OCI-LY1 (cell line): ENCODE measurements at regions not wholly inside any gene's neighbourhood (a gene's known extent, or its start where the extent isn't known, plus 50 kb on each side); places are given as distances from the start of the nearest gene placed in this dataset.

ENCODE experiments used
- H2AFZ ChIP-seq: fragments of 200-600 bp; sonication (generic), shearing (Covaris generic); 2 replicates; pipeline ENCODE4 v1.6.0; 2014; ENCODE audit warnings: antibody characterized with exemption, mild to moderate bottlenecking, low read length
- H3F3A ChIP-seq: fragments of 200-600 bp; sonication (generic), shearing (Covaris generic); 2 replicates; pipeline ENCODE4 v1.6.0; 2014; ENCODE audit warnings: mild to moderate bottlenecking, antibody characterized with exemption, low read length, moderate library complexity; ENCODE audit not compliant: insufficient read depth
- H3K27ac ChIP-seq: fragments of 200-600 bp; sonication (generic); 2 replicates; pipeline ENCODE4 v1.5.1; 2014; ENCODE audit warnings: low read length, mixed run types, mild to moderate bottlenecking, low read depth; ENCODE audit not compliant: poor library complexity, severe bottlenecking
- H3K27me3 ChIP-seq: fragments of 200-600 bp; sonication (generic); 2 replicates; pipeline ENCODE4 v1.6.0; 2014; ENCODE audit warnings: antibody characterized with exemption, mild to moderate bottlenecking, low read length, moderate library complexity; ENCODE audit not compliant: insufficient read depth
- H3K36me3 ChIP-seq: fragments of 200-600 bp; sonication (generic); 2 replicates; pipeline ENCODE4 v1.6.1; 2014; ENCODE audit warnings: mild to moderate bottlenecking, antibody characterized with exemption, low read length, moderate library complexity, mixed read lengths; ENCODE audit not compliant: insufficient read depth
- H3K4me1 ChIP-seq: fragments of 200-600 bp; sonication (generic); 2 replicates; pipeline ENCODE4 v1.5.1; 2014; ENCODE audit warnings: mild to moderate bottlenecking, low read length, moderate library complexity; ENCODE audit not compliant: insufficient read depth, severe bottlenecking
- H3K4me2 ChIP-seq: fragments of 200-600 bp; sonication (generic), shearing (Covaris generic); 2 replicates; pipeline ENCODE4 v1.6.1; 2014; ENCODE audit warnings: low read length
- H3K4me3 ChIP-seq: fragments of 200-600 bp; sonication (generic); 2 replicates; pipeline ENCODE4 v1.5.1; 2014; ENCODE audit warnings: low read length, low read depth, mild to moderate bottlenecking, mixed read lengths; ENCODE audit not compliant: poor library complexity, severe bottlenecking
- H3K79me2 ChIP-seq: fragments of 200-600 bp; shearing (Covaris generic); 2 replicates; pipeline ENCODE4 v1.6.1; 2016; ENCODE audit warnings: mixed run types, low read length, mixed read lengths; ENCODE audit not compliant: insufficient read depth
- H3K9ac ChIP-seq: fragments of 200-600 bp; sonication (generic), shearing (Covaris generic); 2 replicates; pipeline ENCODE4 v1.6.1; 2014; ENCODE audit warnings: mild to moderate bottlenecking, low read length, mixed read lengths
- H3K9me2 ChIP-seq: fragments of 200-600 bp; sonication (generic), shearing (Covaris generic); 2 replicates; pipeline ENCODE4 v1.6.1; 2014; ENCODE audit warnings: low read depth, mild to moderate bottlenecking, low read length, mixed read lengths
- H3K9me3 ChIP-seq: fragments of 200-600 bp; shearing (Covaris generic); 2 replicates; pipeline ENCODE4 v1.6.1; 2014; ENCODE audit warnings: low read length, mixed read lengths
- H4K20me1 ChIP-seq: fragments of 200-600 bp; sonication (generic), shearing (Covaris generic); 2 replicates; pipeline ENCODE4 v1.6.0; 2016; ENCODE audit warnings: mild to moderate bottlenecking, low read length; ENCODE audit not compliant: insufficient read depth
- EZH2 ChIP-seq: fragments of 200-600 bp; sonication (generic), shearing (Covaris generic); IDR thresholded peaks from 2 replicates; pipeline ENCODE4 v1.8.0; 2017; ENCODE audit warnings: borderline replicate concordance, mixed run types, mild to moderate bottlenecking, antibody characterized with exemption, low read length, moderate library complexity, mixed read lengths
- TF ChIP-seq, protein P1 (sequence below): fragments of 200-600 bp; sonication (generic), shearing (Covaris generic); IDR thresholded peaks from 2 replicates; pipeline ENCODE4 v1.5.1; 2017; ENCODE audit warnings: mild to moderate bottlenecking, antibody characterized with exemption, low read length, moderate library complexity, mixed read lengths

DNA sequence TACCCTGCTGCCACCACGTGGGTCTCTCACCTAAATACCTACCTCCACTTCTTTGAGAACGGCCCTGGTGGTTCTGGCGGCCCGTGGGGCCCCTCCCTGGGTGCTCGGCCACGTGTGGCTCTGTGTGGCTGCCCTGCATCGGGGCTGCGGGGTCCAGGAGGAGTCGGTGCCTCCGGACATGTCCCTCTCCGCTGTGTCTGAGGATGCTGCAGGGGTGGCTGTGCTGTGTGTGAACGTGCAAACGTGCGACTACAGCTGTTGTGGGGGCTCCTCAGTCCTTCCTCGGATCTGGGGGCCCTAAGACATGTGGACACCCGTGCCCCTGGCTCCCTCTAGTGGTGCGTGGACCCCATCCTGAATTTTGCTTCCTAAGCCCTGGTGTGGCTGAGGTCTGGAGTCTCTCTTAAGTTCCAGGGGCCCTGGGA is 691.8 kb downstream of the QKI start:
- H3K36me3 ChIP-seq: no peaks in the 10 kb centered on the region
- H2AFZ ChIP-seq: no peak overlapping the region
- no peaks in the 10 kb centered on the region for H3K9me2 ChIP-seq
- no peaks in the 10 kb centered on the region for H3K4me1 ChIP-seq
- no peak for TF ChIP-seq EZH2
- TF ChIP-seq, protein P1, sequence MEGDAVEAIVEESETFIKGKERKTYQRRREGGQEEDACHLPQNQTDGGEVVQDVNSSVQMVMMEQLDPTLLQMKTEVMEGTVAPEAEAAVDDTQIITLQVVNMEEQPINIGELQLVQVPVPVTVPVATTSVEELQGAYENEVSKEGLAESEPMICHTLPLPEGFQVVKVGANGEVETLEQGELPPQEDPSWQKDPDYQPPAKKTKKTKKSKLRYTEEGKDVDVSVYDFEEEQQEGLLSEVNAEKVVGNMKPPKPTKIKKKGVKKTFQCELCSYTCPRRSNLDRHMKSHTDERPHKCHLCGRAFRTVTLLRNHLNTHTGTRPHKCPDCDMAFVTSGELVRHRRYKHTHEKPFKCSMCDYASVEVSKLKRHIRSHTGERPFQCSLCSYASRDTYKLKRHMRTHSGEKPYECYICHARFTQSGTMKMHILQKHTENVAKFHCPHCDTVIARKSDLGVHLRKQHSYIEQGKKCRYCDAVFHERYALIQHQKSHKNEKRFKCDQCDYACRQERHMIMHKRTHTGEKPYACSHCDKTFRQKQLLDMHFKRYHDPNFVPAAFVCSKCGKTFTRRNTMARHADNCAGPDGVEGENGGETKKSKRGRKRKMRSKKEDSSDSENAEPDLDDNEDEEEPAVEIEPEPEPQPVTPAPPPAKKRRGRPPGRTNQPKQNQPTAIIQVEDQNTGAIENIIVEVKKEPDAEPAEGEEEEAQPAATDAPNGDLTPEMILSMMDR: peak; percentile 55
- H3F3A ChIP-seq: no peaks in the 10 kb centered on the region
- no peaks in the 10 kb centered on the region for H4K20me1 ChIP-seq
- H3K27ac ChIP-seq: no peak overlapping the region
- H3K79me2 ChIP-seq: no peaks in the 10 kb centered on the region
- no peak overlapping the region for H3K4me3 ChIP-seq
- H3K9ac ChIP-seq: no peak overlapping the region
- no peaks in the 10 kb centered on the region for H3K9me3 ChIP-seq
- no peak overlapping the region for H3K4me2 ChIP-seq
- peaks cover 4% of the 10 kb centered on the region for H3K27me3 ChIP-seq

DNA sequence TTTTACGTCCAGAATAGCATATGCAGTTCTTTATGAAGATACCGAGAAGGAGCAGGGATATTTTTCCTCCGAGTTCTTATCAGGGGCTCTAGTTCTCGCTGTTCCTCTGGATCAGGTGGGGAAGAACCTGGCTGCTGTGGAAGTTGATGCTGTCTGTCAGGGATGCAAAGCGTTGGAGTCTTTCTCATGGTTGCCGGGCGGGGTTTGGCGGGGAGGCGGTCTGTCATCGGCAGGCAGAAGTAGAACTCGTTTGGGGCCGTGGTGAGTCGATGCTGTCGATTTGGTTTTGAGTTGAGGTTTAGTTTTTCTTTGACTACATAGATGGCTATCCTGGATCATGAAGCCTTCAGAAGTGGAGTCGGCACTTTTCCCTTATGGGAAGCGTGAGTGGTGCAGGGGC is 691.2 kb downstream of the QKI start:
- Histone ChIP-seq H3K27me3 (peaks cover 4% of the 10 kb centered on the region), H3K9me3 (no peaks in the 10 kb centered on the region), H3K9ac (no peak overlapping the region), H3F3A (no peaks in the 10 kb centered on the region), H3K4me1 (no peaks in the 10 kb centered on the region), H2AFZ (no peak overlapping the region), H3K9me2 (no peaks in the 10 kb centered on the region), H3K36me3 (no peaks in the 10 kb centered on the region), H3K4me2 (no peak overlapping the region), H3K79me2 (no peaks in the 10 kb centered on the region), H4K20me1 (no peaks in the 10 kb centered on the region), H3K27ac (no peak overlapping the region), H3K4me3 (no peak overlapping the region)
- no peak for TF ChIP-seq EZH2
- TF ChIP-seq, protein P1: no peak

DNA sequence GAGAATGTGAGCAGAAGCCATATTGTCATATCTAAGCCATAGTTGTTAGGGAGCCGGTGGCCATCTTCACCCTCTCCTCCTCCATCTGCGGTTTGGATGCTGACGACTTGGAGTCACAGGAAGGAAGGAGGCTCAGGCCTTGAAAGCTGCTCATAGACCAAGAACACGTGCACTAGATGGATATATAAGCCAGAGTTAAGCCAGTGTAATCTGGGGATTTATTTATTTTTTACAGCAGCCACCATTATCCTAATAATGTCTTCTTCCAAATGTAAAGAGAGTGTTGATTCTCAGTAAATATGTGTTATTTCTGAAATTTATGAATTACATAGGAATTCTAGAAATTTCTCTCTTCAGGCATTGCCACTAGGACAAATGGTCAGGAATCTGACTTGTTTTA is 689.9 kb downstream of the QKI start:
- H3K27me3 ChIP-seq: peaks cover 4% of the 10 kb centered on the region
- H3K79me2 ChIP-seq: no peaks in the 10 kb centered on the region
- no peaks in the 10 kb centered on the region for H3K9me2 ChIP-seq
- H4K20me1 ChIP-seq: no peaks in the 10 kb centered on the region
- no peak for TF ChIP-seq EZH2
- TF ChIP-seq, protein P1: no peak
- H3K4me3 ChIP-seq: no peak overlapping the region
- H2AFZ ChIP-seq: no peak overlapping the region
- H3K4me1 ChIP-seq: no peaks in the 10 kb centered on the region
- H3F3A ChIP-seq: no peaks in the 10 kb centered on the region
- no peak overlapping the region for H3K9ac ChIP-seq
- H3K27ac ChIP-seq: no peak overlapping the region
- no peak overlapping the region for H3K4me2 ChIP-seq
- no peaks in the 10 kb centered on the region for H3K36me3 ChIP-seq
- no peaks in the 10 kb centered on the region for H3K9me3 ChIP-seq
